Fibroblast of lung (primary cell): ENCODE measurements at regions not wholly inside any gene's neighbourhood (a gene's known extent, or its start where the extent isn't known, plus 50 kb on each side); places are given as distances from the start of the nearest gene placed in this dataset.
A peak's percentile ranks its signal among the peaks of the same experiment; 100 is the strongest.

ENCODE experiments used
- DNase-seq, 2 donors: peaks; one replicate each; pipeline versions ENCODE4 v3.0.0 to v3.0.0-alpha.2; 2010; ENCODE audit warnings: low read depth in 2 of 2
- H2AFZ ChIP-seq: 2 replicates; pipeline ENCODE4 v1.5.1; 2012; ENCODE audit warnings: low read length, control low read depth, inconsistent platforms
- H3K27ac ChIP-seq: 2 replicates; pipeline ENCODE4 v1.5.1; 2011; ENCODE audit warnings: low read length, control low read depth; ENCODE audit not compliant: insufficient read depth
- H3K27me3 ChIP-seq: 2 replicates; pipeline ENCODE4 v1.5.1; 2011; ENCODE audit warnings: mild to moderate bottlenecking, low read length; ENCODE audit not compliant: control insufficient read depth, insufficient read depth
- H3K36me3 ChIP-seq: 2 replicates; pipeline ENCODE4 v1.5.1; 2011; ENCODE audit warnings: low read length; ENCODE audit not compliant: control insufficient read depth, insufficient read depth
- H3K4me1 ChIP-seq: 2 replicates; pipeline ENCODE4 v1.5.1; 2011; ENCODE audit warnings: low read length; ENCODE audit not compliant: control insufficient read depth, insufficient read depth; ENCODE audit errors: extremely low read depth
- H3K4me2 ChIP-seq: 2 replicates; pipeline ENCODE4 v1.5.1; 2011; ENCODE audit warnings: low read length, control low read depth; ENCODE audit not compliant: insufficient read depth; ENCODE audit errors: extremely low read depth
- H3K4me3 ChIP-seq, 4 experiments: fragments of 200-600 bp in 1 of 4; sonication (generic) in 1 of 4; replicated peaks in 1 of 4; 2 replicates each; pipeline ENCODE4 v1.5.1; 2011 to 2016; ENCODE audit warnings: low read length in 4 of 4, low read depth in 3 of 4, mild to moderate bottlenecking in 3 of 4, control low read depth in 2 of 4, inconsistent platforms in 1 of 4, mixed read lengths in 1 of 4; ENCODE audit not compliant: insufficient read depth in 1 of 4; ENCODE audit errors: control extremely low read depth in 1 of 4
- H3K79me2 ChIP-seq: 2 replicates; pipeline ENCODE4 v1.5.1; 2012; ENCODE audit warnings: mild to moderate bottlenecking, low read length, inconsistent platforms; ENCODE audit not compliant: control insufficient read depth, insufficient read depth
- H3K9ac ChIP-seq: 2 replicates; pipeline ENCODE4 v1.5.1; 2011; ENCODE audit warnings: mild to moderate bottlenecking, low read length, control low read depth; ENCODE audit not compliant: insufficient read depth
- H3K9me3 ChIP-seq: 2 replicates; pipeline ENCODE4 v1.5.1; 2012; ENCODE audit warnings: low read depth, low read length; ENCODE audit not compliant: control insufficient read depth, insufficient read depth
- H4K20me1 ChIP-seq: 2 replicates; pipeline ENCODE4 v1.5.1; 2011; ENCODE audit warnings: low read length; ENCODE audit not compliant: control insufficient read depth, insufficient read depth; ENCODE audit errors: extremely low read depth
- EZH2 ChIP-seq: IDR thresholded peaks from 2 replicates; pipeline ENCODE4 v1.5.1; 2012; ENCODE audit warnings: low read length, control low read depth, mild to moderate bottlenecking; ENCODE audit errors: missing control alignments
- TF ChIP-seq, protein P1 (sequence below), 2 donors: IDR thresholded peaks in 1 of 2; conservative IDR thresholded peaks in 1 of 2; 1 replicate in 1 of 2; 2 replicates in 1 of 2; pipeline ENCODE4 v1.5.1; 2011 to 2012; ENCODE audit warnings: low read length in 2 of 2, control low read depth in 1 of 2, inconsistent platforms in 1 of 2, low read depth in 1 of 2, mild to moderate bottlenecking in 1 of 2

DNA sequence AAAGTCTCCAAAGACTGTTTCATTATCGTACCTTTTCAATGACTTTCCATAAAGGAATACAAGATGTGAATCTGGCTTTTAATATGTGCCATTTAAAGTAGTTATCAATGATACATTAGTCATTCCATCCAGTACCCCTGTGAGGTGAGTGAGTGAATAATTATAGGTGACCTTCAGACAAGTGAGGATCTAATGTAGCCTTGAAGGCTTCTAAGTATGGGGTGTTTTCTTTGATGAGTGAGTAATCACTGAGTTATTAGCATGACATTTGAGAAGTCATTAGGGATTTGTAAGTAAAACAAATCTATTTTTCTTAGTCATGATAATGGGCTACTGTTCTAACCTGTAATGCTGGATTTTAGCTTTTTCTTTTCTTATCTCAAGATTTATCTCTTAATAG lies 831.4 kb downstream of the ADGRL2 start:
- Histone ChIP-seq H3K9ac (no peak overlapping the region), H3K79me2 (no peaks in the 10 kb centered on the region), H3K9me3 (no peaks in the 10 kb centered on the region), H3K27me3 (no peaks in the 10 kb centered on the region), H3K4me1 (no peaks in the 10 kb centered on the region), H2AFZ (no peak overlapping the region), H3K36me3 (no peaks in the 10 kb centered on the region), H3K4me2 (no peak overlapping the region), H3K4me3 (no peak overlapping the region), H4K20me1 (no peaks in the 10 kb centered on the region), H3K27ac (no peak overlapping the region)
- peak in 1 of 2 donors; percentile 62 for DNase-seq
- no peak for TF ChIP-seq EZH2
- TF ChIP-seq, protein P1, sequence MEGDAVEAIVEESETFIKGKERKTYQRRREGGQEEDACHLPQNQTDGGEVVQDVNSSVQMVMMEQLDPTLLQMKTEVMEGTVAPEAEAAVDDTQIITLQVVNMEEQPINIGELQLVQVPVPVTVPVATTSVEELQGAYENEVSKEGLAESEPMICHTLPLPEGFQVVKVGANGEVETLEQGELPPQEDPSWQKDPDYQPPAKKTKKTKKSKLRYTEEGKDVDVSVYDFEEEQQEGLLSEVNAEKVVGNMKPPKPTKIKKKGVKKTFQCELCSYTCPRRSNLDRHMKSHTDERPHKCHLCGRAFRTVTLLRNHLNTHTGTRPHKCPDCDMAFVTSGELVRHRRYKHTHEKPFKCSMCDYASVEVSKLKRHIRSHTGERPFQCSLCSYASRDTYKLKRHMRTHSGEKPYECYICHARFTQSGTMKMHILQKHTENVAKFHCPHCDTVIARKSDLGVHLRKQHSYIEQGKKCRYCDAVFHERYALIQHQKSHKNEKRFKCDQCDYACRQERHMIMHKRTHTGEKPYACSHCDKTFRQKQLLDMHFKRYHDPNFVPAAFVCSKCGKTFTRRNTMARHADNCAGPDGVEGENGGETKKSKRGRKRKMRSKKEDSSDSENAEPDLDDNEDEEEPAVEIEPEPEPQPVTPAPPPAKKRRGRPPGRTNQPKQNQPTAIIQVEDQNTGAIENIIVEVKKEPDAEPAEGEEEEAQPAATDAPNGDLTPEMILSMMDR (conservative IDR thresholded peaks at IDR 0.05 in 1 of 2, IDR thresholded peaks at IDR 0.05 in 1 of 2; ENCODE audit: low read depth in 1 of 2, low read length in 2 of 2), result no peak

DNA sequence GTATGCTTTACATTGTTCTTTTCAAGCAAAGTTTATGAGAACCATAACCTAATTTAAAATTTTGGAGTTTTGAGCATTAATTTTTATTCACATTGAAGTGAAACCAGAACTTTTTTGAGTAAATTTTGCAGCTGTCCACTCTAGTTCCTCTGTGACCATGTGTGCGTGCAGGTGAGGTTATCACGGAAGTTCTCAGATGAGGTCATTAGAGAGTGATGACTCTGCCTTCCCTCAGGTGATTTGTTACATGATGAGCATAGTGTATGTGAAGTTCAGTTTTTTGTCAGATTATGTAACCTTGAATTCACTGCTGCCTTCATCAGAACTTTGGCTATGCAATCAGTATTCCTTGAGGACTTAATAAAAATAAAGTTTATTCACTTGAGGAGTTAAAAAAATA lies 828.2 kb downstream of the ADGRL2 start:
- no peak overlapping the region for H3K4me2 ChIP-seq
- no peak overlapping the region for H3K27ac ChIP-seq
- no peak for TF ChIP-seq EZH2
- TF ChIP-seq, protein P1 (conservative IDR thresholded peaks at IDR 0.05 in 1 of 2, IDR thresholded peaks at IDR 0.05 in 1 of 2; ENCODE audit: low read depth in 1 of 2, low read length in 2 of 2), result no peak
- no peak overlapping the region for H3K9ac ChIP-seq
- no peak overlapping the region for H2AFZ ChIP-seq
- no peaks in the 10 kb centered on the region for H3K27me3 ChIP-seq
- no peak overlapping the region for H3K4me3 ChIP-seq
- H3K79me2 ChIP-seq, result no peaks in the 10 kb centered on the region
- no peak for DNase-seq
- no peaks in the 10 kb centered on the region for H3K4me1 ChIP-seq
- no peaks in the 10 kb centered on the region for H3K9me3 ChIP-seq
- H3K36me3 ChIP-seq, result no peaks in the 10 kb centered on the region
- H4K20me1 ChIP-seq, result no peaks in the 10 kb centered on the region

- Histone ChIP-seq H3K4me3 (no peak overlapping the region), H3K36me3 (no peaks in the 10 kb centered on the region), H3K9me3 (no peaks in the 10 kb centered on the region), H4K20me1 (no peaks in the 10 kb centered on the region), H3K27ac (no peak overlapping the region), H3K4me2 (no peak overlapping the region), H3K79me2 (no peaks in the 10 kb centered on the region), H3K27me3 (no peaks in the 10 kb centered on the region), H2AFZ (no peak overlapping the region), H3K4me1 (no peaks in the 10 kb centered on the region), H3K9ac (no peak overlapping the region)
- no peak for TF ChIP-seq EZH2
- TF ChIP-seq, protein P1 (conservative IDR thresholded peaks at IDR 0.05 in 1 of 2, IDR thresholded peaks at IDR 0.05 in 1 of 2; ENCODE audit: low read depth in 1 of 2, low read length in 2 of 2), result no peak
- peak in 1 of 2 donors; percentile 16 for DNase-seq
Measured at GRCh38 chr1:82625537-82625936, 824.8 kb downstream of the ADGRL2 start.
